HG03064 (cell line): ENCODE measurements at regions not wholly inside any gene's neighbourhood (a gene's known extent, or its start where the extent isn't known, plus 50 kb on each side); places are given as distances from the start of the nearest gene placed in this dataset.

Source experiments
- ATAC-seq: cut with Tn5 transposase; IDR thresholded peaks from one replicate; pipeline ENCODE4 v1.9.1; 2021; ENCODE audit warnings: low read depth; ENCODE audit not compliant: unreplicated experiment

GRCh38 chr16:86663685-86664521 lies 85.6 kb downstream of the FOXL1 start:
- ATAC-seq: no peak

GRCh38 chr16:86664522-86665318 lies 86.4 kb downstream of the FOXL1 start:
- peak; percentile 70 for ATAC-seq

GRCh38 chr16:86665319-86665675 lies 86.9 kb downstream of the FOXL1 start:
- ATAC-seq: peak; percentile 36

GRCh38 chr16:86665929-86666328 lies 87.6 kb downstream of the FOXL1 start:
- no peak for ATAC-seq

- ATAC-seq: no peak
These were observed 88.7 kb downstream of the FOXL1 start for GRCh38 chr16:86667035-86667434.

GRCh38 chr16:86668136-86668910 lies 90.0 kb downstream of the FOXL1 start:
- no peak for ATAC-seq

- no peak for ATAC-seq
These were observed 91.0 kb downstream of the FOXL1 start for GRCh38 chr16:86669285-86669805.

GRCh38 chr16:86669937-86670749 lies 91.8 kb downstream of the FOXL1 start:
- ATAC-seq: no peak

- no peak for ATAC-seq
These were observed 92.4 kb downstream of the FOXL1 start for GRCh38 chr16:86670750-86671234.

- no peak for ATAC-seq
These were observed 93.3 kb downstream of the FOXL1 start for GRCh38 chr16:86671486-86672178.

GRCh38 chr16:86672179-86672863 lies 94.0 kb downstream of the FOXL1 start:
- no peak for ATAC-seq

GRCh38 chr16:86673090-86673955 lies 95.0 kb downstream of the FOXL1 start:
- no peak for ATAC-seq

GRCh38 chr16:86673956-86674453 lies 95.7 kb downstream of the FOXL1 start:
- no peak for ATAC-seq

GRCh38 chr16:86676254-86676670 lies 97.9 kb downstream of the FOXL1 start:
- no peak for ATAC-seq

GRCh38 chr16:86679490-86679889 lies 101.1 kb downstream of the FOXL1 start:
- no peak for ATAC-seq

GRCh38 chr16:86680162-86680561 lies 101.8 kb downstream of the FOXL1 start:
- ATAC-seq: no peak

GRCh38 chr16:86680661-86681030 lies 102.3 kb downstream of the FOXL1 start:
- ATAC-seq: no peak
